ENCODE measurements at regions not wholly inside any gene's neighbourhood (a gene's known extent, or its start where the extent isn't known, plus 50 kb on each side); places are given as distances from the start of the nearest gene placed in this dataset.

GRCh38 chr2:64391424-64391823, 62.5 kb upstream of the LGALSL start:
- H3K4me3 Mint-ChIP-seq, result no peak overlapping the region
- ATAC-seq, result no peak
- peaks cover 4% of the 10 kb centered on the region for H3K27me3 Mint-ChIP-seq (ENCODE audit: insufficient read depth, low read depth, poor library complexity)
- 0 out of 3 replicates have a peak, but pooled peaks cover 3% of the 10 kb centered on the region for H3K36me3 Mint-ChIP-seq (ENCODE audit: low read depth)
- peaks cover 12% of the 10 kb centered on the region for H3K9me2 ChIP-seq (ENCODE audit: insufficient read depth)
- no peaks in the 10 kb centered on the region for H3F3A ChIP-seq (replicated peaks; ENCODE audit: low read depth)
- H3K27ac ChIP-seq (ENCODE audit: low read depth), result no peak overlapping the region
- no peak overlapping the region for H3K4me2 ChIP-seq
- H3K79me2 ChIP-seq (replicated peaks; ENCODE audit: insufficient read depth), result no peaks in the 10 kb centered on the region
- H3K4me3 ChIP-seq, result no peak overlapping the region
- H2AFZ ChIP-seq, result no peak overlapping the region
- H3K9me3 Mint-ChIP-seq, result peaks cover 12% of the 10 kb centered on the region; the same call in 2 of the 3 replicates
- H3K27ac Mint-ChIP-seq, result no peak overlapping the region
- H3K27me3 ChIP-seq (ENCODE audit: insufficient read depth), result no peaks in the 10 kb centered on the region
- no peaks in the 10 kb centered on the region for H3K36me3 ChIP-seq (ENCODE audit: insufficient read depth)
- TF ChIP-seq, protein P1, sequence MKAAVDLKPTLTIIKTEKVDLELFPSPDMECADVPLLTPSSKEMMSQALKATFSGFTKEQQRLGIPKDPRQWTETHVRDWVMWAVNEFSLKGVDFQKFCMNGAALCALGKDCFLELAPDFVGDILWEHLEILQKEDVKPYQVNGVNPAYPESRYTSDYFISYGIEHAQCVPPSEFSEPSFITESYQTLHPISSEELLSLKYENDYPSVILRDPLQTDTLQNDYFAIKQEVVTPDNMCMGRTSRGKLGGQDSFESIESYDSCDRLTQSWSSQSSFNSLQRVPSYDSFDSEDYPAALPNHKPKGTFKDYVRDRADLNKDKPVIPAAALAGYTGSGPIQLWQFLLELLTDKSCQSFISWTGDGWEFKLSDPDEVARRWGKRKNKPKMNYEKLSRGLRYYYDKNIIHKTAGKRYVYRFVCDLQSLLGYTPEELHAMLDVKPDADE (IDR thresholded peaks at IDR 0.05), result no peak
- TF ChIP-seq ZNF462 (CRISPR knock-in tag; IDR thresholded peaks at IDR 0.05) (no peak), POLR2AphosphoS5 (IDR thresholded peaks at IDR 0.05; ENCODE audit: low read depth) (no peak), NANOG (IDR thresholded peaks at IDR 0.05; ENCODE audit: borderline replicate concordance) (no peak), STAT1 (IDR thresholded peaks at IDR 0.05; ENCODE audit: unreplicated experiment) (no peak), ZNF331 (CRISPR knock-in tag; IDR thresholded peaks at IDR 0.05; ENCODE audit: low read depth) (no peak), EZH2 (IDR thresholded peaks at IDR 0.05; ENCODE audit: low read depth, unreplicated experiment) (no peak), JUNB (IDR thresholded peaks at IDR 0.05; ENCODE audit: unreplicated experiment) (no peak), ZNF114 (CRISPR knock-in tag; IDR thresholded peaks at IDR 0.05) (no peak), REST (IDR thresholded peaks at IDR 0.05; ENCODE audit: unreplicated experiment) (no peak), EZH2phosphoT487 (IDR thresholded peaks at IDR 0.05; ENCODE audit: unreplicated experiment) (no peak), CREB1 (CRISPR knock-in tag; IDR thresholded peaks at IDR 0.05; ENCODE audit: low read depth) (no peak)
- TF ChIP-seq, protein P2, sequence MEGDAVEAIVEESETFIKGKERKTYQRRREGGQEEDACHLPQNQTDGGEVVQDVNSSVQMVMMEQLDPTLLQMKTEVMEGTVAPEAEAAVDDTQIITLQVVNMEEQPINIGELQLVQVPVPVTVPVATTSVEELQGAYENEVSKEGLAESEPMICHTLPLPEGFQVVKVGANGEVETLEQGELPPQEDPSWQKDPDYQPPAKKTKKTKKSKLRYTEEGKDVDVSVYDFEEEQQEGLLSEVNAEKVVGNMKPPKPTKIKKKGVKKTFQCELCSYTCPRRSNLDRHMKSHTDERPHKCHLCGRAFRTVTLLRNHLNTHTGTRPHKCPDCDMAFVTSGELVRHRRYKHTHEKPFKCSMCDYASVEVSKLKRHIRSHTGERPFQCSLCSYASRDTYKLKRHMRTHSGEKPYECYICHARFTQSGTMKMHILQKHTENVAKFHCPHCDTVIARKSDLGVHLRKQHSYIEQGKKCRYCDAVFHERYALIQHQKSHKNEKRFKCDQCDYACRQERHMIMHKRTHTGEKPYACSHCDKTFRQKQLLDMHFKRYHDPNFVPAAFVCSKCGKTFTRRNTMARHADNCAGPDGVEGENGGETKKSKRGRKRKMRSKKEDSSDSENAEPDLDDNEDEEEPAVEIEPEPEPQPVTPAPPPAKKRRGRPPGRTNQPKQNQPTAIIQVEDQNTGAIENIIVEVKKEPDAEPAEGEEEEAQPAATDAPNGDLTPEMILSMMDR (conservative IDR thresholded peaks at IDR 0.05; ENCODE audit: low read depth in 2 of 2), result no peak
- no peaks in the 10 kb centered on the region for H3K4me1 ChIP-seq (ENCODE audit: insufficient read depth)
- no peak for DNase-seq (ENCODE audit: low spot score)
- no peaks in the 10 kb centered on the region for H4K20me1 ChIP-seq (replicated peaks; ENCODE audit: insufficient read depth)
- peaks cover 6% of the 10 kb centered on the region; the same call in 2 of the 3 replicates for H3K4me1 Mint-ChIP-seq

All from GM23338 (cell line).